HG03135 (cell line): ENCODE measurements at regions not wholly inside any gene's neighbourhood (a gene's known extent, or its start where the extent isn't known, plus 50 kb on each side); places are given as distances from the start of the nearest gene placed in this dataset.
"Not testable (repeated sequence)": the region's sequence is repeated elsewhere in the genome, so short reads cannot be mapped to it uniquely, and the experiment has no call there.

Source experiments
- ATAC-seq: cut with Tn5 transposase; IDR thresholded peaks from one replicate; pipeline ENCODE4 v1.9.1; 2021; ENCODE audit warnings: mild to moderate bottlenecking, moderate library complexity; ENCODE audit not compliant: unreplicated experiment

GRCh38 chr12:25615119-25615518, 62.0 kb upstream of the LMNTD1 start:
- no peak for ATAC-seq

- no peak for ATAC-seq
These were observed 63.2 kb upstream of the LMNTD1 start for GRCh38 chr12:25616286-25616685.

GRCh38 chr12:25617991-25618390, 64.9 kb upstream of the LMNTD1 start:
- no peak for ATAC-seq

GRCh38 chr12:25623816-25624215, 70.7 kb upstream of the LMNTD1 start:
- ATAC-seq, result no peak

DNA sequence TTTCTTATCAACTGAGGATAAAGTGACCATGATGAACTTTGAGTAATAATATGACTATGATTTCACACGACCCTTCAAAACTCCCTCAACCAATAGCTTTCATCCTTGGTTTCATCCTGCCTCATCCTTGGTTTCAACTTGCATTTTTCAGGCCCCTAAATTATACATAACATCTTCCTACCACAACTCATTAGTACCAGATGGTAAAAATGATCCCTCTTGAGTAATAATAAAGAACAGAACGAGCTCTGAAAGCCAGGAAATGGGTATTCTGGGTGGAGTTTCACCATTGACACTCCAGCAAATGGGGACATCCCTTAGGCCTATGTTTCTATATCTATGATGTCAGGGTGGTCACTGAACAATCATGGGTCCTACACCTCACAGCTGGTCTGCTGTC, 72.1 kb upstream of the LMNTD1 start:
- ATAC-seq, result no peak

GRCh38 chr12:25629341-25629740, 76.3 kb upstream of the LMNTD1 start:
- ATAC-seq, result no peak

GRCh38 chr12:25630735-25631515, 77.8 kb upstream of the LMNTD1 start:
- ATAC-seq, result not testable (repeated sequence)

DNA sequence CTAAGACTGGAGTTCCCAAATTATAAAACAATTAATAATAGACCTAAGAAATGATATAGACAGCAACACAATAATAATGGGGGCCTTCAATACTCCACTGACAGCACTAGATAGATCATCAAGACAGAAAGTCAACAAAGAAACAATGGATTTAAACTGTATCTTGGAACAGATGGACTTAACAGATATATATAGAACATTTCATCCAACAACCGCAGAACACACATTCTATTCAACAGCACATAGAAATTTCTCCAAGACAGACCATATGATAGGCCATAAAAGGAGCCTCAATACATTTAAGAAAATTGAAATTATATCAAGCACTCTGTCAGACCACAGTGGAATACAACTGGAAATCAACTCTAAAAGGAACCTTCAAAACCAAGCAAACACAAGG, 80.1 kb upstream of the LMNTD1 start:
- not testable (repeated sequence) for ATAC-seq

DNA sequence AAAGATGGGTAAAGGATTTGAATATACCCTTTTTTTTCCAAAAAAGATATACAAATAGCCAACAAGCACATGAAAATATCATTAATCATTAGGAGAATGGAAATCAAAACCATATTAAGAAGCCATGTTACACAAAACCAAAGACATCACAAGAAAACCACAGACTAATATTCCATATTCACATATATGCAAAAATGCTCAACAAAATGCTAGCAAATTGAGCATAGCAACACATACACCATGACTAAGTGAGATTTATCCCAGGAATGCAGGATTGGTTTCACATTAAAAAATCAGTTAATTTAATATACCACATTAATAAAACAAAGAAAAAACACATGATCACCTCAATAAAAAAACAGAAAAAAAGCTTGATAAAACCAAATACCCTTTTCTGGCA, 84.7 kb upstream of the LMNTD1 start:
- no peak for ATAC-seq

GRCh38 chr12:25639406-25639805, 86.3 kb upstream of the LMNTD1 start:
- ATAC-seq, result no peak

DNA sequence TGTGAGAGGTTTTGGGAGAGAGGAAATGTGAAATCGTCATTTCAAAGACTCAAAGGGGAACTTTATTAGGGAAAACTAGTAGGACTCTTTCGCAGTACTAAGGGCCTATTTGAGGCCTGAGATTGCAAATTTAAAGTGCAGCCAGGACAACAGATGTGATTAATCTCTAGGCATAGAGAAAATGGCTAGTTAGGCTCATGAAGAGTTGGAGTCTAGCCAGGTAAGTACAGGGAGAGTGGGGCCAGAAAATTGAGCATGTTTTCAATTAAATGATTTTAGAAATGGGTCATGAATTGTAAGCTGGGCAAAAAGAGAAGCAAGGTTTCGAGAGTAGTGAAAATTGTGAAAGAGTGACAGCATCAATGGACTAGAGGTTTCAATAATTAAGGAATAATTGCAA, 91.9 kb upstream of the LMNTD1 start:
- no peak for ATAC-seq

- ATAC-seq, result no peak
These were observed 92.3 kb upstream of the LMNTD1 start for GRCh38 chr12:25645427-25645826.

DNA sequence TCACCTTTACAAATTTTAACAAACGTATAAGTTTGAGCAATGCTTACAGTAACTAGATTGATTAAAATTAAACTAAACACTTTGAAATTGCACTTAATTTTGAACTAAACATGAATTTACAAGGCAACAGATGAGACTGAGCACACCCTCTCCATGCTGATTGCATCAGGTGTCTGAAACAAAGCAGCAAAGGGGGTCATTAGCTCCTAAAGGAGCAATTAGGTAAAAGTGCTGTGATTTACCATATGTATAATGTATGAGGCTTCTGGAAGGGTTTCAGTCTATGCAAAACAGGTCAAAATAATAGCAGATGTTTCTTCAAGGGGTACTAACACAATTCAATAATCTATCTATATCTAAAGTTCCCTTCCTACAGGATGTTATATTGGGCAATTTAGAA, 98.8 kb upstream of the LMNTD1 start:
- no peak for ATAC-seq

- ATAC-seq, result no peak
These were observed 99.3 kb upstream of the LMNTD1 start for GRCh38 chr12:25652371-25652770.

DNA sequence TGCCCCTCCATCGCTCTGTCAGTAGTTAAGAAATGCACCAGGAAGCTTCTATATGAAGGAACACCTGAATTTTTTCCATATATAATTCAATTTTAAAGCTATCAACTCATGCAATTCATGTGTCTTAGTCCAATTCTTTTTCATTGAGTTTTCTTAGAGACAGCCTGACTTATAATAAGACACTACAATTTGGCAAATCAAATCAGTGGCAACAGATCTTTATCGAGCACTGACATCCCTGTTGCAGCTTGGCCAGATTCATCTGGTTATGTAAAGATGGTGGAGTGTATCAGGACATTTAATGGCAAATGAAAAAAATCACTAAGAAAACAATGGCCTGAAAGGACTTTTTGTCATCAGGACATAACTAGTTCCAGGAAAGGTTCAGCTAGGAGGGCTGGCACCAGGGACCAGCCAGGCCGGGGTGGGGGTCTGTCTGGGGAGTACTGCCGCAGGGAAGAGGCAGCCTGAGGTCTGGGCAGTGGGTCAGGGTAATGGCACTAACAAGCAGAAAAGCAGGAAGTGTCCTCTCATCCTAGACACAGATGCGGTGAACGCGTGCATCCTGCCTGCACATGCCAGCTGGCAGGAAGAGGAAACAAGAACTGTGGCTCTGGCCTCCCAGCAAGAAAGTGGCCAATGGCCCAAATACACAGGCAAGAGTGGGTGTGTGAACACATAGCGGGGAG, 100.5 kb upstream of the LMNTD1 start:
- ATAC-seq, result no peak

GRCh38 chr12:25655702-25656101, 102.6 kb upstream of the LMNTD1 start:
- ATAC-seq, result no peak

DNA sequence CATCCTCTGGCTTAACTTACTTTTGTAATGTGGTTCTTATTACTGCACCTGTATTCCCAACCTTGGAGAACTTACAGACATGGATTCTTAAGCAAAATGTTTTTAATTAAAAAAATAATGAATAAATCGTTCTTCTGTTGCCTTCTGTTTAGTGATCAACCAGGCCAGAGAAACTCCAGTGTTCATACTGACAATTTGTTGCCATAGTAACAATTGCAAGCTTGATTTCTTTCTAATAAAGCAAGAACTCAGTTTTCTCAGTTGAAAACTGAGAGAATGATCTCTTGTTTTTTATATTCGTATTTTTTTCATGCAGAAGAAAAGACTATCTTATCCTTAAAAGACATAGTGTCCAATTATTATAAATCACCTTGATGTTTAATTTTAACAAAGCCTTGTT, 106.5 kb upstream of the LMNTD1 start:
- ATAC-seq, result no peak

GRCh38 chr12:25670076-25671055, 117.3 kb upstream of the LMNTD1 start:
- no peak for ATAC-seq

GRCh38 chr12:25675808-25676207, 122.7 kb upstream of the LMNTD1 start:
- ATAC-seq, result no peak

DNA sequence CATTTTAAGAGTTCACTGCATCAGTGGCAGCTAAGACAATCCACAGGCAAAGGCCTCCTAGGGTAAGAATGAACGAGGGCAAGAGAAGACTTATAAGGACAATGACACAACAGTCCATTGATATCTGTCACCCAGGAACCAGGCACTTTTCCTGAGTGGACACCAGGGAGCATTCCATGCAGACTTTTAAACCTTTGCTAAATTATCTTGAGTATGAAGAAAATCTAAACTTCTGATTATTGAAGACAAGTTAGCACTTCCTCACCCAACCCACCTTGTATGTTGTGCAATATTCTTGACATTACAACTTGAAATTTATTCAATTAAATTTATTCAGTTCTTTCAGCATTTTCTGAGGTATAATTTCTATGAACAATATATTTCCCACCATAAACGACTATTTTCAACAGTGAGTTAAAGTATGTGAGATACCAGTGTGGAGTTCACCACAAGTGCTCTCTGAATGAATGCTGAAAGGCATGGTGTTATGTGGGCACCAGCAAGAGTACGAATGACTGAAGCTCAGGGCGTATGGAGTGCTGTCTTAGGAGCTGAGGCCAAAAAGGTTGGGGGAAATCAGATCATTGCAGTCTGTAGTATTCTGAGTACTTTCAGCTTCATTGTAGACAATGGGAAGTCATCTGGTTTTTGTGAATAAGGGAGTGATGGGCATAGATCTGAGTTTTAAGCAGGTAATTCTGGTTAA, 124.3 kb upstream of the LMNTD1 start:
- no peak for ATAC-seq

GRCh38 chr12:25681580-25681979, 128.5 kb upstream of the LMNTD1 start:
- ATAC-seq, result no peak
